ENCODE measurements at regions not wholly inside any gene's neighbourhood (a gene's known extent, or its start where the extent isn't known, plus 50 kb on each side); places are given as distances from the start of the nearest gene placed in this dataset.
"Not testable (repeated sequence)": the region's sequence is repeated elsewhere in the genome, so short reads cannot be mapped to it uniquely, and the experiment has no call there.

- DNase-seq, result no peak
- H3K27ac Mint-ChIP-seq, result no peak overlapping the region
- no peaks in the 10 kb centered on the region for H3K27me3 ChIP-seq (ENCODE audit: control insufficient read depth, insufficient read depth, low read length)
- no peak overlapping the region for H3K4me3 ChIP-seq (ENCODE audit: low read depth, low read length)
- no peaks in the 10 kb centered on the region for H3K9me3 ChIP-seq (ENCODE audit: control insufficient read depth in 2 of 2, low read length in 2 of 2)
- no peaks in the 10 kb centered on the region for H3K27me3 Mint-ChIP-seq
- no peaks in the 10 kb centered on the region for H3K4me1 Mint-ChIP-seq
- no peak for ATAC-seq (ENCODE audit: low read depth in 2 of 2)
- no peaks in the 10 kb centered on the region for H3K36me3 ChIP-seq (ENCODE audit: control insufficient read depth, insufficient read depth, low read length)
- peaks cover 0 to 11% (median 2%) of the 10 kb centered on the region in 7 donors for H3K9me3 Mint-ChIP-seq
- H3K4me1 ChIP-seq (ENCODE audit: control insufficient read depth, insufficient read depth, low read length, poor library complexity, severe bottlenecking), result no peaks in the 10 kb centered on the region
- no peaks in the 10 kb centered on the region for H3K36me3 Mint-ChIP-seq
- H3K4me3 Mint-ChIP-seq, result no peak overlapping the region
- no peak overlapping the region for H3K27ac ChIP-seq (ENCODE audit: insufficient read depth, low read length, poor library complexity, severe bottlenecking)
Measured at GRCh38 chr16:6771956-6772355, 560.7 kb upstream of the RBFOX1 start.

GRCh38 chr16:6753553-6753952, 579.1 kb upstream of the RBFOX1 start:
- Histone ChIP-seq H3K36me3 (ENCODE audit: control insufficient read depth, insufficient read depth, low read length) (no peaks in the 10 kb centered on the region), H3K27ac (ENCODE audit: insufficient read depth, low read length, poor library complexity, severe bottlenecking) (no peak overlapping the region), H3K9me3 (ENCODE audit: control insufficient read depth in 2 of 2, low read length in 2 of 2) (peaks cover 0 to 5% of the 10 kb centered on the region in 2 experiments), H3K27me3 (ENCODE audit: control insufficient read depth, insufficient read depth, low read length) (no peaks in the 10 kb centered on the region), H3K4me3 (ENCODE audit: low read depth, low read length) (no peak overlapping the region), H3K4me1 (ENCODE audit: control insufficient read depth, insufficient read depth, low read length, poor library complexity, severe bottlenecking) (no peaks in the 10 kb centered on the region)
- Mint-ChIP-seq H3K4me3 (no peak overlapping the region), H3K36me3 (no peaks in the 10 kb centered on the region), H3K27me3 (no peaks in the 10 kb centered on the region), H3K4me1 (no peaks in the 10 kb centered on the region), H3K9me3 (peaks cover 0 to 29% (median 2%) of the 10 kb centered on the region in 7 donors), H3K27ac (no peak overlapping the region)
- DNase-seq (no peak), ATAC-seq (ENCODE audit: low read depth in 2 of 2) (no peak)

GRCh38 chr16:6751191-6751590, 581.5 kb upstream of the RBFOX1 start:
- H3K36me3 ChIP-seq (ENCODE audit: control insufficient read depth, insufficient read depth, low read length), result no peaks in the 10 kb centered on the region
- no peak for DNase-seq
- H3K27ac ChIP-seq (ENCODE audit: insufficient read depth, low read length, poor library complexity, severe bottlenecking), result no peak overlapping the region
- no peak overlapping the region for H3K4me3 ChIP-seq (ENCODE audit: low read depth, low read length)
- no peaks in the 10 kb centered on the region for H3K27me3 ChIP-seq (ENCODE audit: control insufficient read depth, insufficient read depth, low read length)
- no peaks in the 10 kb centered on the region for H3K36me3 Mint-ChIP-seq
- H3K9me3 ChIP-seq (ENCODE audit: control insufficient read depth in 2 of 2, low read length in 2 of 2), result peaks cover 0 to 5% of the 10 kb centered on the region in 2 experiments
- ATAC-seq (ENCODE audit: low read depth in 2 of 2), result no peak
- H3K27ac Mint-ChIP-seq, result no peak overlapping the region
- no peaks in the 10 kb centered on the region for H3K27me3 Mint-ChIP-seq
- H3K4me3 Mint-ChIP-seq, result no peak overlapping the region
- H3K4me1 ChIP-seq (ENCODE audit: control insufficient read depth, insufficient read depth, low read length, poor library complexity, severe bottlenecking), result no peaks in the 10 kb centered on the region
- H3K9me3 Mint-ChIP-seq, result peaks cover 1 to 23% (median 6%) of the 10 kb centered on the region in 7 donors
- no peaks in the 10 kb centered on the region for H3K4me1 Mint-ChIP-seq

- Mint-ChIP-seq H3K4me3 (no peak overlapping the region), H3K9me3 (peaks cover 1 to 31% (median 6%) of the 10 kb centered on the region in 7 donors), H3K36me3 (no peaks in the 10 kb centered on the region), H3K4me1 (no peaks in the 10 kb centered on the region), H3K27me3 (no peaks in the 10 kb centered on the region), H3K27ac (no peak overlapping the region)
- H3K9me3 ChIP-seq (ENCODE audit: control insufficient read depth in 2 of 2, low read length in 2 of 2), result peaks cover 0 to 3% of the 10 kb centered on the region in 2 experiments
- H3K4me3 ChIP-seq (ENCODE audit: low read depth, low read length), result no peak overlapping the region
- H3K36me3 ChIP-seq (ENCODE audit: control insufficient read depth, insufficient read depth, low read length), result no peaks in the 10 kb centered on the region
- no peak for ATAC-seq (ENCODE audit: low read depth in 2 of 2)
- no peak overlapping the region for H3K27ac ChIP-seq (ENCODE audit: insufficient read depth, low read length, poor library complexity, severe bottlenecking)
- no peak for DNase-seq
- H3K27me3 ChIP-seq (ENCODE audit: control insufficient read depth, insufficient read depth, low read length), result no peaks in the 10 kb centered on the region
- no peaks in the 10 kb centered on the region for H3K4me1 ChIP-seq (ENCODE audit: control insufficient read depth, insufficient read depth, low read length, poor library complexity, severe bottlenecking)
Measured at GRCh38 chr16:6749698-6750097, 582.9 kb upstream of the RBFOX1 start.

- not testable (repeated sequence) for H3K4me3 ChIP-seq (ENCODE audit: low read depth, low read length); H3K9me3 ChIP-seq (ENCODE audit: control insufficient read depth in 2 of 2, low read length in 2 of 2); H3K27ac ChIP-seq (ENCODE audit: insufficient read depth, low read length, poor library complexity, severe bottlenecking); H3K36me3 Mint-ChIP-seq; H3K36me3 ChIP-seq (ENCODE audit: control insufficient read depth, insufficient read depth, low read length); H3K27me3 ChIP-seq (ENCODE audit: control insufficient read depth, insufficient read depth, low read length); ATAC-seq (ENCODE audit: low read depth in 2 of 2); DNase-seq; H3K4me3 Mint-ChIP-seq; H3K4me1 Mint-ChIP-seq; H3K27ac Mint-ChIP-seq; H3K27me3 Mint-ChIP-seq; H3K4me1 ChIP-seq (ENCODE audit: control insufficient read depth, insufficient read depth, low read length, poor library complexity, severe bottlenecking)
- peaks cover 0 to 21% (median 8%) of the 10 kb centered on the region in 7 donors for H3K9me3 Mint-ChIP-seq
Measured at GRCh38 chr16:6736302-6736701, 596.3 kb upstream of the RBFOX1 start.

GRCh38 chr16:6735631-6736030, 597.0 kb upstream of the RBFOX1 start:
- Histone ChIP-seq H3K9me3 (ENCODE audit: control insufficient read depth in 2 of 2, low read length in 2 of 2) (peaks cover 0 to 3% of the 10 kb centered on the region in 2 experiments), H3K27ac (ENCODE audit: insufficient read depth, low read length, poor library complexity, severe bottlenecking) (no peak overlapping the region), H3K4me1 (ENCODE audit: control insufficient read depth, insufficient read depth, low read length, poor library complexity, severe bottlenecking) (no peaks in the 10 kb centered on the region), H3K4me3 (ENCODE audit: low read depth, low read length) (no peak overlapping the region), H3K36me3 (ENCODE audit: control insufficient read depth, insufficient read depth, low read length) (no peaks in the 10 kb centered on the region), H3K27me3 (ENCODE audit: control insufficient read depth, insufficient read depth, low read length) (no peaks in the 10 kb centered on the region)
- DNase-seq (no peak), ATAC-seq (ENCODE audit: low read depth in 2 of 2) (no peak)
- no peaks in the 10 kb centered on the region for H3K36me3 Mint-ChIP-seq
- H3K4me1 Mint-ChIP-seq, result no peaks in the 10 kb centered on the region
- no peaks in the 10 kb centered on the region for H3K27me3 Mint-ChIP-seq
- H3K4me3 Mint-ChIP-seq, result no peak overlapping the region
- no peak overlapping the region for H3K27ac Mint-ChIP-seq
- H3K9me3 Mint-ChIP-seq, result peaks cover 0 to 17% (median 7%) of the 10 kb centered on the region in 7 donors

GRCh38 chr16:6732166-6732565, 600.5 kb upstream of the RBFOX1 start:
- Mint-ChIP-seq H3K36me3 (no peaks in the 10 kb centered on the region), H3K4me1 (no peaks in the 10 kb centered on the region)
- ATAC-seq (ENCODE audit: low read depth in 2 of 2), result no peak

GRCh38 chr16:6728381-6728780, 604.3 kb upstream of the RBFOX1 start:
- DNase-seq (no peak), ATAC-seq (ENCODE audit: low read depth in 2 of 2) (no peak)
- H3K4me1 ChIP-seq (ENCODE audit: control insufficient read depth, insufficient read depth, low read length, poor library complexity, severe bottlenecking), result no peaks in the 10 kb centered on the region
- no peaks in the 10 kb centered on the region for H3K27me3 ChIP-seq (ENCODE audit: control insufficient read depth, insufficient read depth, low read length)
- H3K27ac ChIP-seq (ENCODE audit: insufficient read depth, low read length, poor library complexity, severe bottlenecking), result no peak overlapping the region
- peaks cover 0 to 19% (median 1%) of the 10 kb centered on the region in 7 donors for H3K9me3 Mint-ChIP-seq
- no peaks in the 10 kb centered on the region for H3K36me3 ChIP-seq (ENCODE audit: control insufficient read depth, insufficient read depth, low read length)
- no peak overlapping the region for H3K4me3 Mint-ChIP-seq
- H3K4me1 Mint-ChIP-seq, result no peaks in the 10 kb centered on the region
- H3K27me3 Mint-ChIP-seq, result no peaks in the 10 kb centered on the region
- no peak overlapping the region for H3K27ac Mint-ChIP-seq
- no peaks in the 10 kb centered on the region for H3K36me3 Mint-ChIP-seq
- no peaks in the 10 kb centered on the region for H3K9me3 ChIP-seq (ENCODE audit: control insufficient read depth in 2 of 2, low read length in 2 of 2)
- no peak overlapping the region for H3K4me3 ChIP-seq (ENCODE audit: low read depth, low read length)

More at GRCh38 chr16:6732166-6732565, 600.5 kb upstream of the RBFOX1 start:
- Mint-ChIP-seq H3K9me3 (peaks cover 0 to 14% (median 5%) of the 10 kb centered on the region in 7 donors), H3K27ac (no peak overlapping the region), H3K27me3 (no peaks in the 10 kb centered on the region), H3K4me3 (no peak overlapping the region)
- DNase-seq, result no peak
- no peaks in the 10 kb centered on the region for H3K27me3 ChIP-seq (ENCODE audit: control insufficient read depth, insufficient read depth, low read length)
- H3K27ac ChIP-seq (ENCODE audit: insufficient read depth, low read length, poor library complexity, severe bottlenecking), result no peak overlapping the region
- H3K36me3 ChIP-seq (ENCODE audit: control insufficient read depth, insufficient read depth, low read length), result no peaks in the 10 kb centered on the region
- no peaks in the 10 kb centered on the region for H3K4me1 ChIP-seq (ENCODE audit: control insufficient read depth, insufficient read depth, low read length, poor library complexity, severe bottlenecking)
- H3K9me3 ChIP-seq (ENCODE audit: control insufficient read depth in 2 of 2, low read length in 2 of 2), result no peaks in the 10 kb centered on the region
- no peak overlapping the region for H3K4me3 ChIP-seq (ENCODE audit: low read depth, low read length)
